Neural progenitor cell (in vitro differentiated cells): ENCODE measurements at regions not wholly inside any gene's neighbourhood (a gene's known extent, or its start where the extent isn't known, plus 50 kb on each side); places are given as distances from the start of the nearest gene placed in this dataset.

Source experiments
- DNase-seq: peaks from one replicate; pipeline ENCODE4 v3.0.0-alpha.2; 2016; ENCODE audit warnings: low spot score
- H2AFZ ChIP-seq: fragments of 200-600 bp; sonication (generic); replicated peaks from 2 replicates; pipeline ENCODE4 v1.6.1; 2016; ENCODE audit warnings: antibody characterized with exemption
- H3F3A ChIP-seq: fragments of 200-600 bp; sonication (generic); 2 replicates; pipeline ENCODE4 v1.6.1; 2016; ENCODE audit warnings: antibody characterized with exemption, low read depth
- H3K27ac ChIP-seq: fragments of 200-600 bp; sonication (generic); 2 replicates; pipeline ENCODE4 v1.5.1; 2016; ENCODE audit warnings: mild to moderate bottlenecking
- H3K27me3 ChIP-seq: fragments of 200-600 bp; sonication (generic); 2 replicates; pipeline ENCODE4 v1.6.1; 2016; ENCODE audit warnings: mild to moderate bottlenecking, moderate library complexity
- H3K36me3 ChIP-seq: fragments of 200-600 bp; sonication (generic); 2 replicates; pipeline ENCODE4 v1.5.1; 2016
- H3K4me1 ChIP-seq: fragments of 200-600 bp; sonication (generic); 2 replicates; pipeline ENCODE4 v1.6.1; 2016; ENCODE audit warnings: mixed run types
- H3K4me2 ChIP-seq: fragments of 200-600 bp; sonication (generic); 2 replicates; pipeline ENCODE4 v1.6.1; 2016
- H3K4me3 ChIP-seq: fragments of 200-600 bp; sonication (generic); 2 replicates; pipeline ENCODE4 v1.5.1; 2016
- H3K79me2 ChIP-seq: fragments of 200-600 bp; sonication (generic); 2 replicates; pipeline ENCODE4 v1.6.1; 2016; ENCODE audit warnings: low read depth
- H3K9ac ChIP-seq: fragments of 200-600 bp; sonication (generic); 2 replicates; pipeline ENCODE4 v1.6.1; 2016
- H3K9me3 ChIP-seq: fragments of 200-600 bp; sonication (generic); 2 replicates; pipeline ENCODE4 v1.5.1; 2016; ENCODE audit warnings: low read depth
- H4K20me1 ChIP-seq: fragments of 200-600 bp; sonication (generic); 2 replicates; pipeline ENCODE4 v1.6.1; 2016; ENCODE audit warnings: low read depth
- H3K27ac Mint-ChIP-seq: 3 replicates; pipeline ENCODE4 v1.8.0; 2021; ENCODE audit warnings: mixed read lengths
- H3K27me3 Mint-ChIP-seq: 2 replicates; pipeline ENCODE4 v1.8.0; 2022; ENCODE audit warnings: low read depth, mild to moderate bottlenecking, inconsistent platforms, moderate library complexity, mixed read lengths; ENCODE audit not compliant: insufficient read depth
- H3K36me3 Mint-ChIP-seq: 3 replicates; pipeline ENCODE4 v1.8.0; 2021; ENCODE audit warnings: mixed read lengths
- H3K4me1 Mint-ChIP-seq: 3 replicates; pipeline ENCODE4 v1.8.0; 2021; ENCODE audit warnings: mixed read lengths
- H3K4me3 Mint-ChIP-seq: 3 replicates; pipeline ENCODE4 v1.8.0; 2021; ENCODE audit warnings: mild to moderate bottlenecking, moderate library complexity, mixed read lengths
- H3K9me3 Mint-ChIP-seq: 3 replicates; pipeline ENCODE4 v1.8.0; 2020; ENCODE audit warnings: mixed read lengths
- CTCF ChIP-seq: fragments of 200-600 bp; sonication (generic); IDR thresholded peaks from 2 replicates; pipeline ENCODE4 v1.5.1; 2017; ENCODE audit warnings: antibody characterized with exemption, mild to moderate bottlenecking
- EZH2 ChIP-seq: fragments of 200-600 bp; sonication (generic); IDR thresholded peaks from 2 replicates; pipeline ENCODE4 v1.6.1; 2017; ENCODE audit warnings: antibody characterized with exemption, mild to moderate bottlenecking, moderate library complexity
- EZH2phosphoT487 ChIP-seq: fragments of 200-600 bp; sonication (generic); IDR thresholded peaks from 2 replicates; pipeline ENCODE4 v1.6.1; 2017; ENCODE audit warnings: antibody characterized with exemption

- H3K4me1 ChIP-seq, result peaks cover 16% of the 10 kb centered on the region
- H3K4me3 ChIP-seq, result no peak overlapping the region
- no peak overlapping the region for H3K4me2 ChIP-seq
These were observed 131.2 kb upstream of the ARHGAP42 start for GRCh38 chr11:100555931-100556330.

DNA sequence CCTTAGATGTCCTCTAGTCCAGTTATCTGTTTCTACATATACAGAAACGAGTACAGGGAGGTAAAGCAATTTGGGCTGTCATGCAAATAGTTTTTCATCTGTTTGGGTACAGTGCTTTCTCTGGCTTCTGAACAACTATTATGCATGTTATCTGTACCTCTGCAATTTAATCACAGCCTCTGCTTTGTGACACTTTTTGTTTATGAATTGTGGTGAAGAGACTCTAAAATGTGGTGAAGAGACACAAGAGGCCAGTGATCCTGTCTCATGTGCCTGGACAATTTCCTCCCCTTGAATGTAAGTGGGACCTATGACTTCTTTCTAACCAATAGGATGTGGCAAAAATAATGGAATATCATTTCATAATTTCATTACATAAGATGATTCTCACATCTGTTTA is 130.3 kb upstream of the ARHGAP42 start:
- Histone ChIP-seq H2AFZ (no peak overlapping the region), H3K4me1 (peaks cover 8% of the 10 kb centered on the region), H3K27ac (no peak overlapping the region), H3K9me3 (no peaks in the 10 kb centered on the region), H3K4me2 (no peak overlapping the region), H3K9ac (no peak overlapping the region), H3K27me3 (no peaks in the 10 kb centered on the region), H3K4me3 (no peak overlapping the region), H3K36me3 (no peaks in the 10 kb centered on the region), H3F3A (no peaks in the 10 kb centered on the region), H3K79me2 (no peaks in the 10 kb centered on the region), H4K20me1 (no peaks in the 10 kb centered on the region)
- no peak for DNase-seq
- Mint-ChIP-seq H3K4me1 (peaks cover 7% of the 10 kb centered on the region), H3K27ac (no peak overlapping the region), H3K27me3 (no peaks in the 10 kb centered on the region), H3K4me3 (no peak overlapping the region), H3K9me3 (no peaks in the 10 kb centered on the region), H3K36me3 (no peaks in the 10 kb centered on the region)
- TF ChIP-seq EZH2, result no peak
- TF ChIP-seq CTCF, result no peak
- TF ChIP-seq EZH2phosphoT487, result no peak

More at GRCh38 chr11:100555931-100556330, 131.2 kb upstream of the ARHGAP42 start:
- no peaks in the 10 kb centered on the region for H3F3A ChIP-seq
- Mint-ChIP-seq H3K9me3 (no peaks in the 10 kb centered on the region), H3K27ac (no peak overlapping the region), H3K36me3 (no peaks in the 10 kb centered on the region), H3K27me3 (no peaks in the 10 kb centered on the region), H3K4me1 (peaks cover 16% of the 10 kb centered on the region), H3K4me3 (no peak overlapping the region)
- TF ChIP-seq CTCF, result no peak
- no peak for TF ChIP-seq EZH2phosphoT487
- TF ChIP-seq EZH2, result no peak
- no peaks in the 10 kb centered on the region for H3K79me2 ChIP-seq
- H3K9me3 ChIP-seq, result no peaks in the 10 kb centered on the region
- H2AFZ ChIP-seq, result no peak overlapping the region
- no peak overlapping the region for H3K9ac ChIP-seq
- H3K36me3 ChIP-seq, result no peaks in the 10 kb centered on the region
- H3K27me3 ChIP-seq, result no peaks in the 10 kb centered on the region
- H4K20me1 ChIP-seq, result no peaks in the 10 kb centered on the region
- no peak for DNase-seq
- no peak overlapping the region for H3K27ac ChIP-seq

DNA sequence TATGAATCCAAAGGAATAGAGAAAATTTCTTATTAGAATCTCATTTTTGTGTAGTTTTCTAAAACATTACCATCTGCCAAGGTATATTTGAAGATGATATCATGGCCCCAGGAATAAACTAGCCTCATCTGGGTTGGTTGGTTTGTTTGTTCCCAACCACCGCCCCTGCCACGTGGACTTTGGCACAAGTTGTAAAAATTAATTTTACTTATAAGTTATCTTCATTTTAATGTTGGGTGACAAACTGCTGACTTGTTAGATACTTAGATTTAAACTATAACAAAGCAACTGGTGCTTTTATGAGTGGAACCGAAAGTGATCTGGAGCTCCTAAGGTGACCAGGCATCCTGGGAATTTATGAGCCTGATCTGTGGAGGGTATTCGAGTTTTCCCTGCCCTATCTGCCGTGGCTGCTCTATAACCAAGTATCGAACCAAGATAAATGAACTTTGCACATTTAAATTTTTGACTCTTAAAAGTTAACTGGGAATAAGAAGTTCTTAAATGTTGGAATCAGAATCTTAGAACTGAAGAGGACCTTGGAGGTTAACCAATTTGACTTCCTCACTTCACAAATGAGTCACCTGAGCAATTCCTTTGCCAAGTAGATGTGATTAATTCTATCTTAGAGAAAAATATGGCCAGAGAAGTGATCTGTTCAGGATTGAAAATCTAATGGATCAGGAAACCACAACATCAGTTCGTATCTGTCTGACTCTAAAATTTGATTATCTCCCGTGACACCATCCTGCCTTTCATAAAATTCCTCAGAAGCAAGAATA is 129.1 kb upstream of the ARHGAP42 start:
- no peaks in the 10 kb centered on the region for H3K4me1 ChIP-seq
- TF ChIP-seq CTCF, result no peak
- TF ChIP-seq EZH2, result no peak
- no peak for TF ChIP-seq EZH2phosphoT487
- no peaks in the 10 kb centered on the region for H3K79me2 ChIP-seq
- no peak overlapping the region for H3K27ac Mint-ChIP-seq
- no peak overlapping the region for H3K4me2 ChIP-seq
- no peaks in the 10 kb centered on the region for H3K9me3 Mint-ChIP-seq
- H3K27me3 Mint-ChIP-seq, result no peaks in the 10 kb centered on the region
- no peaks in the 10 kb centered on the region for H3F3A ChIP-seq
- H3K9ac ChIP-seq, result no peak overlapping the region
- H2AFZ ChIP-seq, result no peak overlapping the region
- H4K20me1 ChIP-seq, result no peaks in the 10 kb centered on the region
- no peak overlapping the region for H3K27ac ChIP-seq
- H3K36me3 Mint-ChIP-seq, result no peaks in the 10 kb centered on the region
- no peaks in the 10 kb centered on the region for H3K27me3 ChIP-seq
- peaks cover under 1% of the 10 kb centered on the region for H3K4me1 Mint-ChIP-seq
- no peak for DNase-seq
- no peaks in the 10 kb centered on the region for H3K9me3 ChIP-seq
- H3K36me3 ChIP-seq, result no peaks in the 10 kb centered on the region
- H3K4me3 Mint-ChIP-seq, result no peak overlapping the region
- H3K4me3 ChIP-seq, result no peak overlapping the region
